ENCODE measurements at regions not wholly inside any gene's neighbourhood (a gene's known extent, or its start where the extent isn't known, plus 50 kb on each side); places are given as distances from the start of the nearest gene placed in this dataset.

DNA sequence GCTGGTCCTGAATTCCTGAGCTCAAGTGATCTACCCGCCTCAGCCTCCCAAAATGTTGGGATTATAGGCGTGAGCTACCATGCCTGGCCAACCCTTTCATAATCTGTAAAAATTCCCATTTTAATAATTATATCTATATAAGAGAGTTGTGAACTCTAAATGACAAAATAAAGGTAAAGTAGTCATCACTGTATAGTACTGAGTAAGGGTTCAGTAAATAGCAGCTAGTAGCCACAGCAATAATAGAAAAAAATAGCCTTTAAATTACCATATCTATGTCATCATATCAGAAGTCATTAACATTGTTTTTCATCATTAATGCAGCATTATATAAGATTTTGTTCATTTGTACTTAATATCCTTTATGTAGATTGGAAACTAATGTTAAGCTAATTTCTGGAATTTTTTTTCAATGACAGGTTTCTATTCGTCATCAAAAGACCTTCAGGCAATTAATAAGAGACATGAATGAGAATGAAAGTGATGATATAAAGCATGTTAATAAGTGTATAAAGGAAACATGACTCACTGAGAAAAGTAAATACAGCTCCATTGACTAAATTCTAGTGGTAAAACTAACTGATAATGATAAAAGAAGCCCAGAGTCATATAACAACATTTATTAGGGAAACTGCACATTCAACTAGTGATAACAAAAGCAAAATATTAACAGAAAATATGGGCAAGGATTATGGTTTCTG, 85.9 kb upstream of the UGT8 start:
- no peaks in the 10 kb centered on the region for H3K9me3 ChIP-seq (ENCODE audit: control insufficient read depth, low read length)
- H3K36me3 ChIP-seq (ENCODE audit: control insufficient read depth, insufficient read depth, low read length): no peaks in the 10 kb centered on the region
- H3K27ac ChIP-seq (ENCODE audit: insufficient read depth, low read length, poor library complexity, severe bottlenecking): no peak overlapping the region
- no peaks in the 10 kb centered on the region for H3K4me1 ChIP-seq (ENCODE audit: control insufficient read depth, insufficient read depth, low read length, poor library complexity, severe bottlenecking)
- no peak overlapping the region for H3K4me3 ChIP-seq (ENCODE audit: insufficient read depth, low read depth, low read length, poor library complexity, severe bottlenecking)
- H3K27me3 ChIP-seq (replicated peaks; ENCODE audit: control insufficient read depth, insufficient read depth, low read length, poor library complexity, severe bottlenecking): no peaks in the 10 kb centered on the region
- no peak for DNase-seq

DNA sequence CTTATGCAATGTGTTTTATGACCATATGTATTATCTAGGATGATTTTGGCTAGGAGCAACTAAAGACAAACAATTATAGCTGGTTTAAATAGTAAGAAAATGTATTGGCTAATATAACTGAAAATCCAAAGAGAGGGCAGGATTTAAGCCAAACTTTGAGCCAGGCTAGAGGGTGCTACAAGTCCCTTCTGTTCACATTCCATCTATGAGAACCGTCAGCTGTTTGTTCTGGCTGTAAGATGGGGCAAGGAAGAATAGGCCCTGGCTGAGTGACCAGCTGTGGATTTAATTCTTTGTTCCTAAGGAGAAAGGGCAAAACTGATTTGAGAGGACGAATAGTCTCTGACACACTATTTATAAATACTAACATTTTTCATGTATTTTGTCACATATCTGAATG, 79.2 kb upstream of the UGT8 start:
- H3K27me3 ChIP-seq (replicated peaks; ENCODE audit: control insufficient read depth, insufficient read depth, low read length, poor library complexity, severe bottlenecking): no peaks in the 10 kb centered on the region
- H3K36me3 ChIP-seq (ENCODE audit: control insufficient read depth, insufficient read depth, low read length): no peaks in the 10 kb centered on the region
- no peak overlapping the region for H3K27ac ChIP-seq (ENCODE audit: insufficient read depth, low read length, poor library complexity, severe bottlenecking)
- no peaks in the 10 kb centered on the region for H3K4me1 ChIP-seq (ENCODE audit: control insufficient read depth, insufficient read depth, low read length, poor library complexity, severe bottlenecking)
- no peaks in the 10 kb centered on the region for H3K9me3 ChIP-seq (ENCODE audit: control insufficient read depth, low read length)
- DNase-seq: no peak
- no peak overlapping the region for H3K4me3 ChIP-seq (ENCODE audit: insufficient read depth, low read depth, low read length, poor library complexity, severe bottlenecking)

DNA sequence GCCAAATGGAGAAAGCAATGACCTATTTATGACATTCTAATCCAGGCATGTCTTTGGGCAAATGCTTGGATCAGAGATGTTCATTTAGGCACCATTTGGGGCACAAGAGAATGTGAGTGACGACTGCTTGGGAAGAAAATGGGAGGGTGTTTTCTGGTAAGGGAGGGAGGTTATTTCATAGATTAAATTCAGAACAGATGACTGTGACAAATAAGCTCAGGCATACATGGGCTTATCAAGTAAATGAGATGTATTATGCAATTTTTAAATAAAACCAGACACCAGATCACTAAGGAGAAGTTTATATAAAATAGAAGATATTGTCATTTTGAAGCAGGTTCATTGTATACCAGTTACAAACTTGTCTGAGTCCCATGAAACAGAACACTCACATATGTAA, 71.4 kb upstream of the UGT8 start:
- Histone ChIP-seq H3K27me3 (replicated peaks; ENCODE audit: control insufficient read depth, insufficient read depth, low read length, poor library complexity, severe bottlenecking) (no peaks in the 10 kb centered on the region), H3K4me3 (ENCODE audit: insufficient read depth, low read depth, low read length, poor library complexity, severe bottlenecking) (no peak overlapping the region), H3K4me1 (ENCODE audit: control insufficient read depth, insufficient read depth, low read length, poor library complexity, severe bottlenecking) (no peaks in the 10 kb centered on the region), H3K36me3 (ENCODE audit: control insufficient read depth, insufficient read depth, low read length) (no peaks in the 10 kb centered on the region), H3K9me3 (ENCODE audit: control insufficient read depth, low read length) (no peaks in the 10 kb centered on the region), H3K27ac (ENCODE audit: insufficient read depth, low read length, poor library complexity, severe bottlenecking) (no peak overlapping the region)
- DNase-seq: no peak

- Histone ChIP-seq H3K4me3 (ENCODE audit: insufficient read depth, low read depth, low read length, poor library complexity, severe bottlenecking) (no peak overlapping the region), H3K36me3 (ENCODE audit: control insufficient read depth, insufficient read depth, low read length) (no peaks in the 10 kb centered on the region), H3K27me3 (replicated peaks; ENCODE audit: control insufficient read depth, insufficient read depth, low read length, poor library complexity, severe bottlenecking) (no peaks in the 10 kb centered on the region), H3K4me1 (ENCODE audit: control insufficient read depth, insufficient read depth, low read length, poor library complexity, severe bottlenecking) (no peaks in the 10 kb centered on the region), H3K9me3 (ENCODE audit: control insufficient read depth, low read length) (no peaks in the 10 kb centered on the region), H3K27ac (ENCODE audit: insufficient read depth, low read length, poor library complexity, severe bottlenecking) (no peak overlapping the region)
- no peak for DNase-seq
Observed at GRCh38 chr4:114527637-114528036, 71.0 kb upstream of the UGT8 start.

DNA sequence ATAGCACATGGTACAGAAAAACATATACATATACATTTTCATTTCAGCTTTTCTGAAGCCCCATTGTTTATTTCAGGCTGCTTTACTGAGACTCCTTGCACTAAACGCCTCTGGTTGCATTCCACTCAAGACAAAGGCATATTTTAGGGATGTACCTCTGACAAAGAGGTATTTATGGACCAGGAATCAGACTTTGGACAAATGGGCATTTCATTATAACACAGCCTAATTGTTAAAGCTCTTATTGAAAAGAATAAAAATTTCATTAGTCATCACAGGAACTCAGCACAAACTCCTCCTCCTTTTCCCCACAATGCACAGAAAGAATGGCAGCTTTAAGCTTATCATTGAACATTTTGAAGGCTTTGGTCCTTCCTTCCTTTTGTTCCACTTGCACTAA, 62.9 kb upstream of the UGT8 start:
- no peak overlapping the region for H3K4me3 ChIP-seq (ENCODE audit: insufficient read depth, low read depth, low read length, poor library complexity, severe bottlenecking)
- H3K27ac ChIP-seq (ENCODE audit: insufficient read depth, low read length, poor library complexity, severe bottlenecking): no peak overlapping the region
- no peak for DNase-seq
- no peaks in the 10 kb centered on the region for H3K4me1 ChIP-seq (ENCODE audit: control insufficient read depth, insufficient read depth, low read length, poor library complexity, severe bottlenecking)
- H3K9me3 ChIP-seq (ENCODE audit: control insufficient read depth, low read length): no peaks in the 10 kb centered on the region
- H3K27me3 ChIP-seq (replicated peaks; ENCODE audit: control insufficient read depth, insufficient read depth, low read length, poor library complexity, severe bottlenecking): no peaks in the 10 kb centered on the region
- no peaks in the 10 kb centered on the region for H3K36me3 ChIP-seq (ENCODE audit: control insufficient read depth, insufficient read depth, low read length)

DNA sequence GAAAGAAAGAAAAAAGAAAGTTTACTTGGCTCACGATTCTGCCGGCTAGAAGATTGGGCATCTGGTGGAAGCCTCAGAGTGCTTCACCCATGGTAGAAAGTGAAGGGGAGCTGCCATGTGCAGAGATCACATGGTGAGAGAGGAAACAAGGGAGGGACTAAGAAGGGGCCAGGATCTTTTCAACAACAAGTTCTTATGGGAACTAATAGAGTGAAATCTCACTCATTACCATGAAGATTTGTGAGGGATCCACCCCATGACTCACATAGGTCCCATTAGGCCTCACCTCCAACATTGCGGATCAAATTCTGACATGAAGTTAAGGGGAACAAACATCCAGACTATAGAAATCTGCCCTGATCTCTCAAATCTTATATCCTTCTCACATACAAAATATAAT, 61.3 kb upstream of the UGT8 start:
- Histone ChIP-seq H3K4me3 (ENCODE audit: insufficient read depth, low read depth, low read length, poor library complexity, severe bottlenecking) (no peak overlapping the region), H3K9me3 (ENCODE audit: control insufficient read depth, low read length) (no peaks in the 10 kb centered on the region), H3K36me3 (ENCODE audit: control insufficient read depth, insufficient read depth, low read length) (no peaks in the 10 kb centered on the region), H3K4me1 (ENCODE audit: control insufficient read depth, insufficient read depth, low read length, poor library complexity, severe bottlenecking) (no peaks in the 10 kb centered on the region), H3K27me3 (replicated peaks; ENCODE audit: control insufficient read depth, insufficient read depth, low read length, poor library complexity, severe bottlenecking) (no peaks in the 10 kb centered on the region), H3K27ac (ENCODE audit: insufficient read depth, low read length, poor library complexity, severe bottlenecking) (no peak overlapping the region)
- DNase-seq: no peak

DNA sequence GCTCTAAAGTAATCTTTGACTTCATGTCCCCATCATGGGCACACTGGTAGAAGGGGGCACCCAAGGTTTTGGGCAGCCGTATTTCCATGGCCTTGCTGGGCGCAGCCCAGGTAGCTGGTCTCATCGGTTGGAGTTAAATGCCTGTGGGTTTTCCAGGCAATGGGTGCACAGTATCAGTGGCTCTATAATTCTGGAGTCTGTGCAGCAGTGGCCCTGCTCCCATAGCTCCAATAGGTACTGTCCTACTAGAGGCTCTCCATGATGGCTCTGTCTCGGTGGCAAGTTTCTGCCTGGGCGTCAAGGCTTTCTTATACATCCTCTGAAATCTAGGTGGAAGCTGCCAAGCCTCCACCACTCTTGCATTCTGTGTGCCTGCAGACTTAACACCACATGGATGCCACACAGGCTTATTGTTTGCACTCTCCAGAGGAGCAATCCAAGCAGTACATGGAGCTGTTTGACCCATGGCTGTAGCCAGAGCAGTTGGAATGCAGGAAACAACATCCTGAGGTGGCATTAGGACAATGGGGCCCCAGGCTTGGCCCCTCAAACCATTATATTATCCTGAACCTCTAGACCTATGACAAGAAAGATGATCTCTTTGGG, 60.5 kb upstream of the UGT8 start:
- H3K27ac ChIP-seq (ENCODE audit: insufficient read depth, low read length, poor library complexity, severe bottlenecking): no peak overlapping the region
- no peaks in the 10 kb centered on the region for H3K36me3 ChIP-seq (ENCODE audit: control insufficient read depth, insufficient read depth, low read length)
- no peak for DNase-seq
- no peaks in the 10 kb centered on the region for H3K27me3 ChIP-seq (replicated peaks; ENCODE audit: control insufficient read depth, insufficient read depth, low read length, poor library complexity, severe bottlenecking)
- H3K4me1 ChIP-seq (ENCODE audit: control insufficient read depth, insufficient read depth, low read length, poor library complexity, severe bottlenecking): no peaks in the 10 kb centered on the region
- H3K4me3 ChIP-seq (ENCODE audit: insufficient read depth, low read depth, low read length, poor library complexity, severe bottlenecking): no peak overlapping the region
- H3K9me3 ChIP-seq (ENCODE audit: control insufficient read depth, low read length): no peaks in the 10 kb centered on the region

- no peak overlapping the region for H3K4me3 ChIP-seq (ENCODE audit: insufficient read depth, low read depth, low read length, poor library complexity, severe bottlenecking)
- no peaks in the 10 kb centered on the region for H3K36me3 ChIP-seq (ENCODE audit: control insufficient read depth, insufficient read depth, low read length)
- H3K9me3 ChIP-seq (ENCODE audit: control insufficient read depth, low read length): no peaks in the 10 kb centered on the region
Observed at GRCh38 chr4:114539985-114540384, 58.6 kb upstream of the UGT8 start.

GRCh38 chr4:114547340-114548134, 51.1 kb upstream of the UGT8 start:
- no peak for DNase-seq
- H3K9me3 ChIP-seq (ENCODE audit: control insufficient read depth, low read length): no peaks in the 10 kb centered on the region
- H3K4me1 ChIP-seq (ENCODE audit: control insufficient read depth, insufficient read depth, low read length, poor library complexity, severe bottlenecking): no peaks in the 10 kb centered on the region
- no peaks in the 10 kb centered on the region for H3K36me3 ChIP-seq (ENCODE audit: control insufficient read depth, insufficient read depth, low read length)
- H3K4me3 ChIP-seq (ENCODE audit: insufficient read depth, low read depth, low read length, poor library complexity, severe bottlenecking): no peak overlapping the region
- H3K27ac ChIP-seq (ENCODE audit: insufficient read depth, low read length, poor library complexity, severe bottlenecking): no peak overlapping the region
- no peaks in the 10 kb centered on the region for H3K27me3 ChIP-seq (replicated peaks; ENCODE audit: control insufficient read depth, insufficient read depth, low read length, poor library complexity, severe bottlenecking)

More at GRCh38 chr4:114539985-114540384, 58.6 kb upstream of the UGT8 start:
- Histone ChIP-seq H3K27ac (ENCODE audit: insufficient read depth, low read length, poor library complexity, severe bottlenecking) (no peak overlapping the region), H3K27me3 (replicated peaks; ENCODE audit: control insufficient read depth, insufficient read depth, low read length, poor library complexity, severe bottlenecking) (no peaks in the 10 kb centered on the region), H3K4me1 (ENCODE audit: control insufficient read depth, insufficient read depth, low read length, poor library complexity, severe bottlenecking) (no peaks in the 10 kb centered on the region)
- DNase-seq: no peak
